Activated T-cell treated with anti-CD3 and anti-CD28 coated beads for 4 hours (primary cell): ENCODE measurements at regions not wholly inside any gene's neighbourhood (a gene's known extent, or its start where the extent isn't known, plus 50 kb on each side); places are given as distances from the start of the nearest gene placed in this dataset.
"Not testable (repeated sequence)": the region's sequence is repeated elsewhere in the genome, so short reads cannot be mapped to it uniquely, and the experiment has no call there.

Experiments
- DNase-seq: peaks from one replicate; pipeline ENCODE4 v3.0.0-alpha.2; 2020

DNA sequence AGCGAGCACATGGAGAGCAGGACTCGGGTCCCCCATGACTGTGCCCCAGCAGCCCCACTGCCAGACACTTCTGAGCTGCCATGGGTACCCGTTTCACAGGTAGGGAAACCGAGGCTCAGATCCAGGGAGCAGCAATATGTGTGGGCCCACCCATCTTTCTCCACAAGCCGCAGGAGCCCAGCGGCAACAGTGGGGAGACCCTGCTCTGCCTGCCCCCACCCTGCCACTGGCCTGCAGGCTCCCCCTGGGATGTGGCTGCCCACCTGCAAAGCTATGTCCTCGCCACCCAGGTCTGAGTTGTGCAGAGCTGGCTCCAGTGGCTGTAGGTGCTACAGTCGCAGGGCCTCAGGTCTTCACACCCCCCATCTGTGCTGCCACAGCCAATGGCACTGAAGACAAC is 50.6 kb upstream of the C1QTNF9B start:
- no peak for DNase-seq

DNA sequence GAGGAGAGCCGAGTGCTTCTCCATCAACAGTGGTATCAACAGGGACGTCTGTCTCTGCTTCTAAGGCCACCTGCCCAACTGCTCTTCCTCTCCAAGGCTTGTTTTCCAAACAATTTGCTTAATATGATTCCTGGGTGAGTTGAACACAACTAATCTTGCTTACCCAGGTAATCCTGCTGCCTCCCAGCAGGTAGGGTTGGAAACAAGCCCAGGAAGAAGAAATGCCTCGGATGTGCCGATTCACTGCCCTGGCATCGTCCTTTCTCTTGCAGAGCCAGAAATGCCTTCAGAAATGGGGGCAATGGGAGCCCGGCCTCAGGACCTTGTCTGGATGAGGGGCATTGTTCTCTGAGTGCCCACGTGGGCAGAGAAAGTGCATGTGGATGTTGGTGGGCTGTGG is 51.9 kb upstream of the C1QTNF9B start:
- DNase-seq: no peak

DNA sequence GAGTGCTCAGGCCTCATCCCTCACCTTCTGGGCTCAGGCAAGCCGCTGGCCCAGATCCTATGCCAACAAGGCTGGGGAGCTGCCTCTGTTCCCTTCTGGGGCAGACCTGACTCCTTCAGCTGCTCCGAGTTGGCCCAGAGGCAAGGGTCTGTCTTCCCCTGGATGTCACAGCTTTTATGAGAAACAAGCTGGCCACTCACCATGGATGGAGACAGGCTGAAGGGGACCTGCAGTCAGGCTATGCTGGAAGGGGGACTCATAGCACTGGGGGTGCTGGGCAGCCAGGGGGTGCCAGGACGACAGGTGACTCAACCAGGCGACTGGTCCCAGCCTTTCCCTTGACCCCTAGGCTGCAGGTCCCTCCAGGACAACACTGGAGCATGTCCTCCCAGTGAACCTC is 52.4 kb upstream of the C1QTNF9B start:
- DNase-seq: no peak

DNA sequence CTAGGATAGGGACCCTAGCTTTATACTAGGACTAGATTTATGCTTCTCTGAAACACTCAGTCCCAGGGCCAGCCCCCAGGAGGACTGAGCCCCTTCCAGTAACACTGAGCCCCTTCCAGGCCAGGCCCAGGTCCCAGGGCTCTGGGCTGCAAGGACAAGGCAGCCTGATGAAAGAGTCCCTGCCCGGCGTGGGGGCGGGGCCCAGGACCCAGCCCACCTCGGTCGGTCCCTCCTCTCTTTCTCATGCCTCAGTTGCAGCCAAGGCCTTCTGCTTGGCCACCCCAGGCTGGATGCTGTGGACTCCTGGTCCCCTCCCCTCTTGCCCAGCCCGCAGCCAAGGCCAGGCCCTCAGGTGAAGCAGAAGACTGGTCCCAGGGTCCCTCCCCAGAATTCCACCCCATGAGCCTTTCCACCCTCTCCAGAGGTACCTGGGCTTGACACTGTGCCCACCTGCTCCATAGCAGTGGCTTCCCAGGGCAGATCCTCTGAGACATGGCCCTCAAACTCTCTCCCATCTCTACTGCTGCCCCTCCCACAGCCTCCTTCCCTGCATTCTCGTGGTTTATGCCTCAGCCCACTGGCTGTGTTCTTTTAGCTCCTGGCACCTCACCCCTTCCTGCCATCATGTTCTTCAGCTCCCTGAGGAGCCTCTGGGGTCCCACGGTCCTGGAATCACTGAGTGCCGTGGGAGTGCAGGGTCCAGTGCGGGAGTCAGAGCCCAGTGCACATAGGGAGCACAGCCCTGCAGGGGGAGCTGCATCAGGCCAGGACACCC is 53.6 kb upstream of the C1QTNF9B start:
- no peak for DNase-seq

DNA sequence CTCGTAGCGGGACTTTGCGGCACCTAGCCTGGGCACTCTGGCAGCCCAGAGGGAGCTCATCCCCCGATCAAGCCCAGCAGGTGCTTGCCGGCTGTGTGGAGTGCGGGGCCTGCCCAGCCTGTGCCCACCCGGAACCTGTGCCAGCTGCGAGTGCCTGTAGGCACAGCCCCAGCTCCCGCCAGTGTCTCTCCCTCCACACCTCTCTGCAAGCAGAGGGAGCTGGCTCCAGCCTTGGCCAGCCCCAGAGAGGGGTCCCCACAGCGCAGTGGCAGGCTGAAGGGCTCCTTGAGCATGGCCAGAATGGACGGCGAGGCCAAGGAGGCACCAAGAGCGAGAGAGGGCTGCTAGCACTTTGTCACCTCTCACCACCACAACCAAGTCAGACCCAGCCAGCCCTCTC is 55.5 kb upstream of the C1QTNF9B start:
- no peak for DNase-seq

DNA sequence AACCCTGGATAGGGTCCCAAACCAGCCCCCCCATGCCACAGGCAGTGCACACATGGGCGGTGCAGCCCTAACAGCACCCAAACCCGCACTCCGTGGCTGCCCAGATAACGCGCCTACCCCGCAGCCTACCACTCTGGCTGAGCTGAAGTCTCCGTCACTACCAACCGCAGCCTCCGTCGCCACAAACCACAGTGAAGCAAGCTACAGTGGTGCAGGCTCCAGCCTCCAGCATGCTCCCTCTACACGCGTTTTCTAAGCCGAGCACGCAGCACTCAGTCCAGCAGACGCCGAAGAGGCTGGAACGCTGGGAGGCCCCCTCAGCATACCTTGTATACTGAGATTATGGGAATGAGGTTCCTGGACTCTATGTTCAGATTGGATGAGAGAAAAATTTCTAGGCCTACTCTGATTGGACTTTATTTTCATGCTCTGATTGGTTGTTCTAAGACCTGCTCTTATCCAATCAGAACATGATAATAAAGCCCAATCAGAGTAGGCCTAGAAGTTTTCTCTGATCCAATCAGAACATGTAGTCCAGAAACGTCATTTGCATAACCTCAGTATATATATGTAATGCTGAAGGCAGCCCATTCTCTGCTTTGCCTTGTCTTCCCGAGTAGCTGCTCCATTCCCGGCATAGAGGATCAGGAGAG is 56.7 kb upstream of the C1QTNF9B start:
- no peak for DNase-seq

DNA sequence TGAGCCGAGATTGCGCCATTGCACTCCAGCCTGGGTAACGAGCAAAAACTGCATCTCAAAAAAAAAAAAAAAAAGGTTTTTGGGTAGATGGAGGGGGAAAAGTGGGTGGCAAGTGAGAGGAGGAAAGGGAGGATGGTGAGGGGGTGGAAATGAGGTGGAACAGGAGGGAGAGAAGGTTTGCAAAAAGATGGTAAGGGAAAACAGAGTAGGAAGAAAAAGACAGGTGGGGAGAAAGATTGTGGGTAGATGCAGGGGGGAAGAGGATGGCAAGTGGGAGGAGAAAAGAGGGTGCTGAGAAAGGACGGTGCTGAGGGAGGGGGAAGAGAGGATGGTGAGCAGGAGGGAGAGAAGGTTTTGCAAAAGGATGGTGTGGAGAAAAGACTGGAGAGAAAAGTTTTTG is 57.8 kb upstream of the C1QTNF9B start:
- no peak for DNase-seq

DNA sequence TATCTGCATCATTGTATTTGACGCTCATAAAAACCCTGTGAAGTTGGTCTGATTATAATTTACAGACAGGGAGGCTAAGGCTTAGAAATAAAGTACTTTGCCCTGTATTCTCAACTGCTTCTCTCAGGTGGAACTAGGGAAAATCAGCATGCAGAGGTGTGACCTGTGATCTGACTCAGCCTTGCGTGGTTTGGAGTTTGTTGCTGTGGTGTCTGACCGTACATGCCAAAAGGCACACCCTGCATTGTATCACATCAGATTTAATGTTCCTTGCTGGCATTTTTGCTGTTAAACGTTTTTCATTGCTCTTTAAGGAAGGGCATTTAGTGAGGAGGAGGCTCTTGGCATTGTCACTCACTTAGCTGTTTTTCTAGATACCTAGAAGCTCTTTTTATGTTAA is 58.8 kb upstream of the C1QTNF9B start:
- DNase-seq: no peak

DNA sequence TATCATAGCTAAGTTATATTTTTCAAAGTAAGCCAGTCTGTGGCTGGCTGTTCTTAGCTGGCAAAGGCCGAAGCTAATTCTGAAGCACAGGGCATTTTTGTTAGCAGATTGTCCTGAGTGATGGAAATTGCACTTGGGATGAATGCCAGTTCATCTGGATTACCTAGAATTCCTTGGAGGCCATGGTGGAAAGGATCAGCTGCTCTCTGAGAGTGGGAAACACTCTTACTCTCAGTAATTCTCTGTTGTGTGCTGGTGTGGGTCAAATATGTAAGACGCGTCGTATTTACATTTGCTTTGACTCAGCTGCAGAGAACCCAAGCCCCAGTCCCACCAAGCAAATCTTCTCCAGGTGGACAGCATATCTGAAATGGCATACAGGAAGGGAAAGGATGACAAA is 60.7 kb upstream of the C1QTNF9B start:
- no peak for DNase-seq

DNA sequence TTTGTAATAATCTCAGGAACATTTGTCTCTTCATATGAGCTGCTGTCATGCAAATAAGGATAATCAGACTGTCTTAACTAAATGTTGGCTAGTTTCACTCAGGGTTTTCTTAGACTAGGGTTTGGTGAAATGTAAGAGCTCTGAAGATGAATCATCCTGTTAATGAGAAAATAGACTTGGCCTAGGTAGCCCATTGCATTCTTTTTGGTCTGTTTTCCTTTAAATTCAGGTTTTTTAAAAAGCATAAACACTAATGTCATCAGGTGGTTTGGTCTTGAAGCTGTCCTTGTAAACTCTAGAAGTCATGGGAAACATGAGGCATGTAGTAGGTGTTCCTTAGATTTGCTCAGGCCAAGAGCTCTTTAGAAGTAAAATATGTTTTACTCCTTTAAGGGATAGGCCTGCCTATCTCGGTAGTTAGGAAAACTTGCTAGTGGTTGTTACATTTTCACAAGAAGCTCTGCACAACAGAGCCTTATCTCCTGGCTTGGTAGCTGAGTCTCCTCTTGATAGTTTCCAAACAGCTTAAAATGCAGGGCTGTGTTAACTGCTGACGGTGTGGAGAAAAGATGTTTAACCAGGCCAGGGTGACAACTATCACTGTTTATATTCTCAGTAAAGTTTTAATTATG is 62.0 kb upstream of the C1QTNF9B start:
- no peak for DNase-seq

DNA sequence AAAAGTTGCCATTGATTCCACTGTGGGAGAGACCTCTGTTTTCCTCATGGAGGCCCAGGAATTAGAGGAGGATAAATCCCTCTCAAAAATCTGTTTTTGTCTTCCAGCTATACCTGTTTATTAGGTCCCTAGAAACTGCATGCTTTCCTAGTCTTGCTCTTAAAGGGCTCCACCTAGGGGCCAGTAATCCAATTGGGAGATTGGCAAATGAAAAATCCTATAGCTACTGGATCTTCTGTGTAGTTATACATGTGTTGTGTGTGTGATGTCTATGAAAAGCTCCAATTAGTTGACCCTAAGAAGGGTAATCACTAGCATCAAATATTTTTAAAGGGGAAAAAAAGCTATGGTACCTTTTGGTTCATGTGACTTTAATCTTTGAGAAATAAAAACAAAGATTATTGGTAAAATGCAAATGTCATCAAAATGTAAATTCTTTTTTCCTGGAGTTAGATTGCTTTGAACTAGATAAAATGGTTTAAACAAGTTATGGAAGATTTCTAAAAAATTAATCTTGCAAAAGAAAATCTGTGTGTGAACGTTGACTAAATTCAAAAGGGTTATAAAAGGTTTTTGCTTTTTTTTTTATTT is 63.4 kb upstream of the C1QTNF9B start:
- no peak for DNase-seq

DNA sequence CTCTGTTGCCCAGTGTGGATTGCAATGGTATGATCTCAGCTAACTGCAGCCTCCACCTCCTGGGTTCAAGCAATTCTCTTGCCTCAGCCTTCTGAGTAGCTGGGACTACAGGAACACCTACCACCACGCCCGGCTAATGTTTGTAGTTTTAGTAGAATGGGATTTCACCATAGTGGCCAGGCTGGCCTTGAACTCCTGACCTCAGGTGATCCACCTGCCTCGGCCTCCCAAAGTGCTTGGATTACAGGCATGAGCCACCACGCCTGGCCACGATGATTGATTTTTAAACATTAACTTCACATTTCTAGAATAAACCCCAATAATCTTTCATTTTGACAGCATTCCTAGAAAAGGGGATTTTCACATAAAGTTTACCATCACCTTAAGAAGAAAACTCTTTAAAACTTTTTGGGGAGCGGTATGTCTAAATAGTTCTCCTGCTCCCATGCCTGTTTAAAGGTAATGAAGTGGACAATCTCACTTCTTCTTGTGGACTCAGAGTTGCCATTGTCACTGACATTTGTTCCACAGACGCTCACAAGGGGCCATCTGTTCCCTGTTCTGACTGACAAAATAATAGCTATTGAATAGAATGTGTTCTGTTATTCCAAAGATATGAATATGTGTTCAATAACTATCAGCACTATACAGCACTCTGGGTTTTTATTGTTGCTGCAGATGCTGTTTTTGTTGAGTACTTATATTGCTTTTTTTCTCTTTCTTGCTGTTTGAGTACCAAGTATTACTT is 66.1 kb upstream of the C1QTNF9B start:
- no peak for DNase-seq

DNA sequence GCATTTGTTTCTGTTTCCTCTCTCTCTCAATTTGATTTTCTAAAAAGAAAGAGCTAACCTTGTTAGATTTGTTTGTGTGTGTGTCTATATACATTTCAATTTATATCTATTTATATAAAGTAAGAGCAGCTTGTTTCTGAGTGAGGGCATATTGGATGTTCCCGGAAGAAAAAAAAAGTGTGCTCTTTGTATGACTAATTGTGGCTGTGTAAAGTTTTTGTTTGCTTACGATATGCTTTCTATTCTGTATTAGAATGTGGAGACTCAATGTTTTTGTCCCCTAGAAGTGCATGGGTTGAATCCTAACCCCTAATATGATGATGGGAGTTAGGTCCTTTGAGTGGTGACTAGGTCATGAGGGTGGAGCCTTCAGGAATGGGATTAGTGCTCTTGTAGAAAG is 66.6 kb upstream of the C1QTNF9B start:
- no peak for DNase-seq

DNA sequence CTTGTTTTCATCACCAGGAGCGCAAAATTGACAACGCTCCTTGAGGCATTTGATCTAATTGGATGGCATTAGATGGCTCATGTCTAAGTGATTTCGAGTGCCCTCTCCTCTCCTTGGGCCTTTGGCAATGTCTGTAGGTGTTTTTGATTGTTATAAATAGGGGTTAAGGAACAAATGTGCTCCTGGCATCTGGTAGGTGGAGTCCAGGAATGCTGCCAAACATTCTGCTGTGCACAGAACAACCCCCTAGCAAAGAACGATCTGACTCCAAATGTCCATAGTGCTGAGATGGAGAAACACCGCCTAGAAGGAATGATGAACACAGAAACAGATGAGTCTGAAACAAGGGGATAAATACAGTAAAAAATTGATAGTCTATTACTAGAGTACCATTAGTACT is 68.0 kb upstream of the C1QTNF9B start:
- DNase-seq: no peak

DNA sequence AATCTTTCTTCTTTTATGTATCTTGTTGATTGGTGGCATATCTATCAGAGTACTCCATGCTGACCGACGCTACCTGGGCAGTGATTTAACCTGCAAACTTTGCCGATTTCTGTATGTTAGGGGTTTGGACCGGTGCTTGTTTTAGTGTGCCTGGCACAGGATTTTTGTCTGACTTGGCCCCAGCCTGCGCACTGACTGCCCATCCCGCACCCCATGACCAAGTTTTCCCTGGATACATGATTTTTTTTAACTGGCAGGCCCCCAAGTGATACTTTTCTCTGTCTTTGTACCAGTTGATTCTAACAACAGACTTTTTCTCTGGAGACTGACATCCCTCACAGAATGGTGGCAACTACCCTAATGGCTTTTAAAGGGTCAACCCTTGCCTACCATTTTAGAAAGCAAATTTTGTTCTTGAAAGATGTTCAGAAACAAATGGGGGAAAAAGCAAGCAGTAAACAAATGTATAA is 69.0 kb upstream of the C1QTNF9B start:
- DNase-seq: no peak

DNA sequence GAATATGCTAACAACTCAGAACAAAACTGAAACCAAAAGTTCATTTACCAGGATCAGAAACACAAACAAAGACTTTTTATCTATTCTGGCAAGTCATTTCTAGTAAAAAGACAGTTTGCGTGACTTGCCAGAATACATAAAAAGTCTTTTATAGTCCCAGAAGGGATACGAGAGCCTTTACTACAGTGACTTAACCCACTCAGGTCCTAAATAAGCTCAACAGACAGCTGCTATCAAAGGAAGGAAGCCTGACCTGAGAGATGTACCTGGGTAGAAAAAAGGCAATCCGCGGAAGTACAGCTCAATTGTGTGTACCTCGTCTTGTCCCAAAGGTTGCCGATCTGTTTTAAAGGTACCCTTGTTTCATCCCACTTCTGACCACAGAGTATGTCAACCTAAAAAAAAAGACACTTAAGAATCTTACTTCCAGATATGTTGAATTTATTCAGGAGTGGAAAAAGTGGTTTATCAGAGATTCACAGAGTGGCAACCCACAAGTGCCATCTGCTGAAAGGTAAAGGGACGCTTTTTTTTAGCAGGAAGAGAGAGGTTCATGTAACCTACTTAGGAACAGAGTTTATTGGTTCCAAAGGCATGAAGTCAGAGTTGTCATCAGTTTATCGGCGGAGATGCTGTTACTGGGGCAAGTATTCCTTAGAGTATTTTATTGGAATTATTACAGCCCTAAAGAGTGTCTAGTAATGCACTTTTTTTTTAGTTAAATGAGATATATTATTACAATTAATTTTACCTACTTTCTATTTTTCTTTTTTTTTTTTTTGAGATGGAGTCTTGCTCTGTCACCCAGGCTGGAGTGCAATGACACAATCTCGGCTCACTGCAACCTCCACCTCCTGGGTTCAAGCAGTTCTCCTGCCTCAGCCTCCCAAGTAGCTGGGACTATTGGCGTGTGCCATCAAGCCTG is 69.7 kb upstream of the C1QTNF9B start:
- DNase-seq: no peak

DNA sequence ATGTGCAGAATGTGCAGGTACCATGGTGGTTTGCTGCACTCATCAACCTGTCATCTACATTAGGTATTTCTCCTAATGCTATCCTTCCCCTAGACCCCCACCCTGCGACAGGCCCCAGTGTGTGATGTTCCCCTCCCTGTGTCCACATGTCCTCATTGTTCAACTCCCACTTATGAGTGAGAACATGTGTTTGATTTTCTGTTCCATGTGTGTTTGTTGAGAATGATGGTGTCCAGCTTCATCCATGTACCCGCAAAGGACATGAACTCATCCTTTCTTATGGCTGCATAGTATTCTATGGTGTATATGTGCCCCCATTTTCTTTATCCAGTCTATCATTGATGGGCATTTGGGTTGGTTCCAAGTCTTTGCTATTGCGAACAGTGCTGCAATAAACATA is 70.5 kb upstream of the C1QTNF9B start:
- not testable (repeated sequence) for DNase-seq

DNA sequence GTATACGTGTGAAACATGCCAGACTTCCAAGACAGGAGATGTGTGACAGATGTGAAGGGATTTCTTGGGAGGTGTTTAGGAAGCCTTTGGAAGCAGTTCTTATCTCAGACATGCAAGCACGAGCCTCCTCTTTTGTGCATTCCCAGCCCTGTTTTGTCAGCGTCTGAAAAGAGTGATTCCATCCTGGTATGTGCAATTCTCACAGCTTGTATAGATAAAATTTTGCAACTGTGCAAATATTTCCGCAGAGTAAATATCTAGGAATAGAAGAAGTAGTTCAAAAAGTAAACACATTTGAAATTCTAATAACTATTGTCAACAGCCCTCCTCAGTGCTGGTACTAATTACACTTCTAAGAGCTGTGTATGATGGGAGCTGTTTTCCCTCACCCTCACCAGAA is 72.3 kb upstream of the C1QTNF9B start:
- no peak for DNase-seq

DNA sequence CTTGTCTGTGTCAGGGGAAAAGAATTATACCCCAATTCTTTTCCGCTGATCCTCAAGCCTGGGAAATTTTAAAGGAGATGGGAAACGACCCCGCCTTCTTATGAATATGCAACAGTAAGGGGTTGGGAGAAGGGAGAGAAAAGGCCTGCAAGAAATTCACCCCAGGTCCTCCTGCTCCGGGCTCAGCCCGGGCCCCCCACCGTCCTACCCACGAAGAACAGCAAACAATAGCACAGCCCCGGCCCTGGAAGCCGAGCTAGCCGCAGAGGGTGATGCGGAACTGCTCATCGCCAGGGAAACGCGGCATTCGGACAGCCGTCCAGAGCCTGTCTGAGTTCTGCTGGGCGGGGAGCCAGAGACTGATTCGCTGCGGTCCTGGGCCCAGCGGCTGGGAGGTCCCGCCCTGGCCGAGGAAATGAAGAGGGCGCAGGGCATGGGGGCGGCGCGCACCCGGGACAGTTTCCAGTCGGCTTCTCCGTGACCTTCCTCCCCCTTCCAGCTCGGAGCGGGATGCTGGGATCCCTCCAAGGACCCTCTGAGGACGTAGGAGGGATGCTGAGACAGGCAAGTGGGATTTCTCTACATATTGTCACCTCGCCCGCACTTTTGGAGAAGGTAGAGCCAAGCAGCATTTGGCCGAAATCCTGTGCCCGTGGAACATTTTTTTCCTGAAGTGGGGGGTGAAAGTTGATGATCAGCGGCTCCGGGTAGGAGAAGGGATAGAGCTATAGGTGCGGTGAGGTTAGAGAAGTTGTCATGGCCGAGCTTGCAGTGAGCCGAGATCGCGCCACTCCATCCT is 82.3 kb upstream of the C1QTNF9B start:
- DNase-seq: no peak

DNA sequence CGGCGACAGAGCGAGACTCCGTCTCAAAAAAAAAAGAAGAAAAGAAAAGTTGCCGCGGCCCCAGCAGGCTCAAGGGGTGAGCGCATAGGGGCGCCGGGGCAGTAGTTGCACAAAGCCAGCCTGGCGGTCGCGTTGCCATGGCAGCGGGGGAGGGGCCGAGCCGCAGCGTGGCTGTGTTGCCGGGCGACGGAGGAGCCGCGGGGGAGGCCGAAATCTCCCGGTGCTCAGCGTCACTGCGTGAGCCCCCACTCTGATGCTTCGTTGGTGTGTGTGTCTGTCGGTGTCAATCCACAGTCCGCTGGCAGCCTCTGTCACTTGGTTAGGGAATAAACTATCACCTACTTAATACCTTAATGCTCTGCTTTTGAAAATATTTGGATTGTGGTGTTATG is 82.9 kb upstream of the C1QTNF9B start:
- peak; percentile 85 for DNase-seq

DNA sequence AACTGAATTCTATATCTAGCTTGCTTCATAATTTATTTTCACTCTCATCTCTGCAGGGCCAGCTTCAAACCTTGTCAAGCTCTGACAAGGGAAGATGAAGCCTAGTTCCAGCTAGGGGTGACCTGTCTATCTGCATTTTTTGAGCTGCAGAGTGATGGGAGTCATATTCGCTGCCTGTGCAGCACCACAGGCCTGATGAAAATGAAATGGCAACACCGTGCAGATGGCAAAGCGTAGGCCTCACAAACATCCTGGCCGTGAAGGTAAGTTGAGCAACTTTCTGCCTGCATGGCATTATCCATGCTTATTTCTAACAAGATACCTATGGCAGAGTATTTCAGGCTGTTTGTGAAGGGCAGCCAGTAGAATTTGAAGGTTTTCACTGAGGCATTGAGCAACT is 86.4 kb upstream of the C1QTNF9B start:
- DNase-seq: no peak
